Brain microvascular endothelial cell (primary cell): ENCODE measurements at regions not wholly inside any gene's neighbourhood (a gene's known extent, or its start where the extent isn't known, plus 50 kb on each side); places are given as distances from the start of the nearest gene placed in this dataset.

Experiments used
- DNase-seq: peaks from one replicate; pipeline ENCODE4 v3.0.0-alpha.2; 2020
- H3K27ac ChIP-seq: fragments of 250-450 bp; sonication (Bioruptor Pico); 2 replicates; pipeline ENCODE4 v1.5.1; 2020; ENCODE audit warnings: mild to moderate bottlenecking, moderate library complexity
- H3K27me3 ChIP-seq: fragments of 250-450 bp; sonication (Bioruptor Pico); replicated peaks from 2 replicates; pipeline ENCODE4 v1.5.1; 2020; ENCODE audit warnings: mild to moderate bottlenecking
- H3K36me3 ChIP-seq: fragments of 250-450 bp; sonication (Bioruptor Pico); replicated peaks from 2 replicates; pipeline ENCODE4 v1.5.1; 2020; ENCODE audit warnings: mild to moderate bottlenecking
- H3K4me3 ChIP-seq: 2 replicates; pipeline ENCODE4 v1.5.1; 2011; ENCODE audit warnings: low read depth, mild to moderate bottlenecking, control low read depth, low read length, moderate library complexity
- in situ Hi-C: cut with HindIII; loops from 2 replicates; pipeline ENCODE4 v1.10.0; 2017; ENCODE audit warnings: low sequenced_read_pairs, low pct_ligation_motif_present
- TF ChIP-seq, protein P1 (sequence below): IDR thresholded peaks from 2 replicates; pipeline ENCODE4 v1.5.1; 2011; ENCODE audit warnings: low read depth, mild to moderate bottlenecking, moderate library complexity, low read length, control low read depth, inconsistent platforms; ENCODE audit errors: missing control alignments

- DNase-seq = no peak
- in situ Hi-C loops = no loop called here
- TF ChIP-seq, protein P1, sequence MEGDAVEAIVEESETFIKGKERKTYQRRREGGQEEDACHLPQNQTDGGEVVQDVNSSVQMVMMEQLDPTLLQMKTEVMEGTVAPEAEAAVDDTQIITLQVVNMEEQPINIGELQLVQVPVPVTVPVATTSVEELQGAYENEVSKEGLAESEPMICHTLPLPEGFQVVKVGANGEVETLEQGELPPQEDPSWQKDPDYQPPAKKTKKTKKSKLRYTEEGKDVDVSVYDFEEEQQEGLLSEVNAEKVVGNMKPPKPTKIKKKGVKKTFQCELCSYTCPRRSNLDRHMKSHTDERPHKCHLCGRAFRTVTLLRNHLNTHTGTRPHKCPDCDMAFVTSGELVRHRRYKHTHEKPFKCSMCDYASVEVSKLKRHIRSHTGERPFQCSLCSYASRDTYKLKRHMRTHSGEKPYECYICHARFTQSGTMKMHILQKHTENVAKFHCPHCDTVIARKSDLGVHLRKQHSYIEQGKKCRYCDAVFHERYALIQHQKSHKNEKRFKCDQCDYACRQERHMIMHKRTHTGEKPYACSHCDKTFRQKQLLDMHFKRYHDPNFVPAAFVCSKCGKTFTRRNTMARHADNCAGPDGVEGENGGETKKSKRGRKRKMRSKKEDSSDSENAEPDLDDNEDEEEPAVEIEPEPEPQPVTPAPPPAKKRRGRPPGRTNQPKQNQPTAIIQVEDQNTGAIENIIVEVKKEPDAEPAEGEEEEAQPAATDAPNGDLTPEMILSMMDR = no peak
These were observed 200.5 kb downstream of the CENPC start for GRCh38 chr4:67344594-67345380.

GRCh38 chr4:67343199-67343598 is 202.1 kb downstream of the CENPC start:
- H3K27ac ChIP-seq = no peak overlapping the region
- DNase-seq = no peak
- H3K36me3 ChIP-seq = no peaks in the 10 kb centered on the region
- H3K4me3 ChIP-seq = no peak overlapping the region
- in situ Hi-C loops = no loop called here
- TF ChIP-seq, protein P1 = no peak
- H3K27me3 ChIP-seq = no peaks in the 10 kb centered on the region

More at GRCh38 chr4:67344594-67345380, 200.5 kb downstream of the CENPC start:
- no peaks in the 10 kb centered on the region for H3K36me3 ChIP-seq
- no peaks in the 10 kb centered on the region for H3K27me3 ChIP-seq
- H3K27ac ChIP-seq = no peak overlapping the region
- no peak overlapping the region for H3K4me3 ChIP-seq

- TF ChIP-seq, protein P1 = no peak
- H3K4me3 ChIP-seq = no peak overlapping the region
- no peaks in the 10 kb centered on the region for H3K36me3 ChIP-seq
- H3K27ac ChIP-seq = no peak overlapping the region
- H3K27me3 ChIP-seq = no peaks in the 10 kb centered on the region
- no peak for DNase-seq
- in situ Hi-C loops = no loop called here
These were observed 203.0 kb downstream of the CENPC start for GRCh38 chr4:67342291-67342690.

- TF ChIP-seq, protein P1 = no peak
- H3K4me3 ChIP-seq = no peak overlapping the region
- H3K27me3 ChIP-seq = no peaks in the 10 kb centered on the region
- no peak for DNase-seq
- H3K36me3 ChIP-seq = no peaks in the 10 kb centered on the region
- in situ Hi-C loops = no loop called here
- H3K27ac ChIP-seq = no peak overlapping the region
These were observed 211.6 kb downstream of the CENPC start for GRCh38 chr4:67333664-67334063.

GRCh38 chr4:67332627-67333026 is 212.7 kb downstream of the CENPC start:
- no peaks in the 10 kb centered on the region for H3K36me3 ChIP-seq
- no peaks in the 10 kb centered on the region for H3K27me3 ChIP-seq
- in situ Hi-C loops = no loop called here
- H3K27ac ChIP-seq = no peak overlapping the region
- peak; percentile 7 for DNase-seq
- TF ChIP-seq, protein P1 = peak; percentile 67
- no peak overlapping the region for H3K4me3 ChIP-seq

- TF ChIP-seq, protein P1 = no peak
- H3K27me3 ChIP-seq = no peaks in the 10 kb centered on the region
- H3K4me3 ChIP-seq = no peak overlapping the region
- DNase-seq = no peak
- no peak overlapping the region for H3K27ac ChIP-seq
- no peaks in the 10 kb centered on the region for H3K36me3 ChIP-seq
- in situ Hi-C loops = no loop called here
These were observed 216.9 kb downstream of the CENPC start for GRCh38 chr4:67328393-67328792.
